ENCODE measurements at regions not wholly inside any gene's neighbourhood (a gene's known extent, or its start where the extent isn't known, plus 50 kb on each side); places are given as distances from the start of the nearest gene placed in this dataset.
"Not testable (repeated sequence)": the region's sequence is repeated elsewhere in the genome, so short reads cannot be mapped to it uniquely, and the experiment has no call there.

GRCh38 chr1:25020851-25021590 lies 90.9 kb upstream of the RUNX3 start:
- no peak for DNase-seq

DNA sequence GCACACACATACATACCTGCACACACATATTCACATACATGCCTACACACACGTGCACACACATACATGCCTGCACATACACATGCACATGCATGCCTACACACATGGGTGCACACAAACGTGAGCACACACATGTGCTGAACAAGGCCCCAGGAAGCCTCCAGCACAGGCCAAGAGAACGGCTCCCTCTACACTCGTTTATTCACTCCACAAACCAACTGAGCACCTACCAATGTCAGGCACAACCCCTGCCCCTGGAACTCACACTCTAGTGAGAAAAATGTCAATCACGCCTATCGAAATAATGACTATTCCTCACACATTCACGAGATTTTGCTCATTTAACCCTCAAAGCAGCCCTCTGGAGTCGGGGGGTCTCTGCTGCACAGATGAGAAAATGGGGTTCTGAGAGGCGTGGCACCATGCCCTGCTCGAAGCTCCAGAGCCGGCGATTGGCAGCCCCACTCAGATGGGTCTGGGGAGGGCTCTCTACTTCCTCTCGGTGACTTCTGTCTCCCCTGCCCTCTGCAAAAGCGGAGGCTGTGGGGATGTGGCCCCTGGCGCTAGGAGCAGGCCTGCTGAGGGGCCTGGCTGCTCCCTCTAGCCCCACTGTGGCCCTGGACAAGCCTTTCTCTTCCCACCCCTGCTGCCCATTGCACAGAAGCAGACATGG lies 90.2 kb upstream of the RUNX3 start:
- DNase-seq = no peak

DNA sequence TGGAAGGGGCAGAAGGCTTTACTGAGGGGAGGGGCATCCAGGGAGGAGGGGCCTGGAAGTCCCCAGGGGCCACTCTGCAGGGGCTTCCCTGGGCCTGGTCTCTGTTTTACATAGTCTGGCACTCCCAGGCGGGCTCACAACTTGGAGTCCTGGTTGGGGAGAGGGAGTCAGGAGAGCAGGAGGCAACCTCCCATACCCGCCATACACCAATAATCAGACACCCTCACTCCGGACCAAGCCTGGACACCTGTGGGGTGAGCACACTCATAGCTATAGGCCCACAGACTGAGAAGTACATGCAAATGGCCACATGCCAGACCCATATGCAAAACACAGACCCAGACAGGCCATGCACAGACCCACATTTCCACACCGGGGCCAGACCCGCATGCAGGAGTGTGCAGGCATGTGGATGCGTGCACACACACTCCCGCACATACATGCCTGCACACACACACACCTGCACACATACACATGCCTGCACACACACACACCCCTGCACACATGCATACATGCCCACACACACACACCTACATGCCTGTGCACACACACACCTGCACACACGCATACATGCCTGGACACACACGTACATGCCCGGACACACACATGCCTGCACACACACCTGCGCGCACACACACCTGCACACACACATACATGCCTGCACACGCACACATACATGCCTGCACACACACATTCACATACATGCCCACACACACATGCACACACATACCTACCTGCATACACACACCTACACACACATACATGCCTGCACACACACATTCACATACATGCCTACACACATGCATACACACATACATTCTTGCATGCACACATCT lies 89.5 kb upstream of the RUNX3 start:
- no peak for DNase-seq

DNA sequence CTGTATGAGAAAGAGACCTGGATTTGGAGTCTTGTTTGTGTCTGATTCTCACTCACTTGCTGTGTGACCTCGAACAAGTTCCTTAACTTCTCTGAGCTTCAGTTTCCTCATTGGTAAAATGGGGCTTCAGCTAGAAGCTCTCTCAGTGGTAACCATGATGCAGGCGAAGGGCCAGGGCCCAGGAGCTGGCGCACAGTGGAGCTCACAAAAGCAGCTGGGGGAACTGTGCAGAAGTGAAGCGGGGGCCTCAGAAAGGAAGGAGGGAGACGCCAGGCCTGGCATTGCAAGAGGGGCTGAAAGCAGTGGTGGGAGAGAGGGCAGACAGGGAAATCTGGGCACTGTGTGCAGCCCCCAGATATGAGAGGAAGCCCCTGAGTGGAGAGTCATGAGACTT lies 88.9 kb upstream of the RUNX3 start:
- DNase-seq = no peak

GRCh38 chr1:25018110-25018735 lies 88.1 kb upstream of the RUNX3 start:
- DNase-seq = no peak

- no peak for DNase-seq
These were observed 87.5 kb upstream of the RUNX3 start for GRCh38 chr1:25017436-25018109.

DNA sequence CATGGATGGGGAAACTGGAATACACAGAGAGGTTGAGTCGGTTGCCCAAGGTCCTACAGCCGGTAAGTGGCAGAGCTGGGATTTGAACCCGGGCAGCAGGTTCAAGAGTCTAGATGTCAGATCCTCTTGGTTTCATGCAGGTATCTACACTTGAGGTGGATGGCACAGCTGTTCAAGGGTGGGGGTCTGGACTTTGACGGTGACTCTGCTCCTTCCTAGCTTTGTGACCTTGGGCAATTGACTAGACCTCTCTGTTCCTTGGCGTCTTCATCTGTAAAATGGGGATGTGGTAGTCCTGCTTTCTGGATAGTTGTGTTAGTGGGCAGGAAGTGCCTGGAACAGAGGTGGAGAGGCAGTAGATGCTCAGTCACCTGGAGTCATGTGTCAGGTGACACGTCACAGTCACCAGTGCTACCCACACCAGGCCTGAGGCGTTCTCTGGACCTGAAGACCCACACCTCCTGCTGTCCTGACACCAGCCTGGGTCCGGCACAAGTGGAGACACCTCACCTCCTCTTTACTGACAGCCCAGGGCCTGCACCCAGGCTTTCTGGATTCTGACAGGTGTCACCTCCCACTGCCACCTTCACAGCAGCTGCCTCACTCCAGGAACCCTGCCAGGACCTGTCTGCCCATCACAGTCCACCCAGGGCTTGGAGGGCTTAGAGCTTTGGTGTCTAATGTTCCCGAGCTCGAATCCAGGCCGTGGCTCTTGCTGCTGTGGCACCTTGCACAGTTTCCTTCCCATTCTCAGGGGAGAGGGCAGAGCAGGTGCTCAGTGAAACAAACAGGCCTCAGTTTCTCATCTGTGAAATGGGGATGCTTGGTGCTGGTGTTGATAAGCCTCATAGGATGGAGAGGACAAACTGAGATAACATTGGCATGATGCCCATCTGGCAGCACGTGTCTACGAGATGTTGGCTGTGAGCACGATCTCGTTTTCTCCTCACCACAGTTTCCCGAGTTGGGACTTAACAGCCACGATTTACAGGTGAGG lies 83.2 kb upstream of the RUNX3 start:
- DNase-seq = no peak

DNA sequence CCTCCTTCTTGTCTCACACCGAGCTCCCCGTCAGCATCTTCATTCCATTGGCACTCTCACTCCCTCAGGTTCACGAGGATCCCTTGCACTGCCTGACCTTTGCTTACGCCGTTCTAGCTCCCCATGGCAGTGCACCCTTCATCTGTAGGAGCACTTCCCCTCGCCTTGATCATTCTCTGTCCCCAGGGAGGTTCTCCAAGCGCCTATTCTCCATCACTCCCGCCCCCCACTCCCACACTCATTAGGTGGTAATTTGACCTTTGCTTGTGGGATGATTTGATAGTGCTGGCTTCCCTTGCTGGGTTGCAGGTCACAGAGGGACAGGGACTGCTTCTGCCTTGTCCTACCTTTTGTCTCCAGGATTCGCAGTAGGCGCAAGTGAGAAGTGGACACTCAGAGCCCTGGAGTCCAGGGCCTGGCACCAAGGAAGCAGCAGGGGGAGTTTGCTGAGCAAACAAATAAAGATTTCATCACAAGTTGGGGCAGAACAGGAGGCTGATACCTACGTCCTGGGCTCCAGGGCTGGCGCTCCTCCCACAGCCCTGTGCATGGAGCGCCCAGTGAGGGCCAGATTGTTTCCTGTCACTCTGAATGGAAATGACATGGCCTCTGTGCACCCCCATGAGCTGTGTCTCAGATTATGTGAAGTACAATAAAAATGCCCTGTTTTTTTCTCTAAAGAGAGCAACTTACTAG lies 82.0 kb upstream of the RUNX3 start:
- DNase-seq = no peak

- DNase-seq = no peak
These were observed 81.2 kb upstream of the RUNX3 start for GRCh38 chr1:25011275-25011674.

- DNase-seq = peak; percentile 57
These were observed 79.7 kb upstream of the RUNX3 start for GRCh38 chr1:25009671-25010262.

GRCh38 chr1:25008192-25008485 lies 78.1 kb upstream of the RUNX3 start:
- DNase-seq = no peak

- not testable (repeated sequence) for DNase-seq
These were observed 77.5 kb upstream of the RUNX3 start for GRCh38 chr1:25007390-25008191.

GRCh38 chr1:25006770-25007169 lies 76.7 kb upstream of the RUNX3 start:
- no peak for DNase-seq

- DNase-seq = no peak
These were observed 74.3 kb upstream of the RUNX3 start for GRCh38 chr1:25004355-25004754.

GRCh38 chr1:25003457-25004190 lies 73.5 kb upstream of the RUNX3 start:
- no peak for DNase-seq

- no peak for DNase-seq
These were observed 72.9 kb upstream of the RUNX3 start for GRCh38 chr1:25003000-25003399.

- DNase-seq = peak; percentile 58
These were observed 71.2 kb upstream of the RUNX3 start for GRCh38 chr1:25001125-25001915.

- DNase-seq = no peak
These were observed 69.8 kb upstream of the RUNX3 start for GRCh38 chr1:24999906-25000305.

All from activated CD4-positive, alpha-beta T cell treated with anti-CD3 and anti-CD28 coated beads, Interleukin-2, amount 50 U/mL, for 16 hours (primary cell).